A673 (cell line): ENCODE measurements at regions not wholly inside any gene's neighbourhood (a gene's known extent, or its start where the extent isn't known, plus 50 kb on each side); places are given as distances from the start of the nearest gene placed in this dataset.

ENCODE experiments used
- CTCF ChIP-seq: fragments of 300-800, 200-600 bp; sonication (generic); conservative IDR thresholded peaks from 2 replicates; pipeline ENCODE4 v1.5.1; 2017; ENCODE audit warnings: low read depth, mild to moderate bottlenecking, antibody characterized with exemption, low read length, moderate library complexity, mixed read lengths
- EZH2 ChIP-seq: fragments of 200-600 bp; sonication (generic); IDR thresholded peaks from 2 replicates; pipeline ENCODE4 v1.6.1; 2017; ENCODE audit warnings: borderline replicate concordance, low read depth, mild to moderate bottlenecking, mixed read lengths, antibody characterized with exemption, low read length; ENCODE audit not compliant: poor library complexity, severe bottlenecking

GRCh38 chr3:135779590-135780235, 185.8 kb upstream of the PPP2R3A start:
- TF ChIP-seq CTCF = no peak
- TF ChIP-seq EZH2 = no peak
